ENCODE measurements at regions not wholly inside any gene's neighbourhood (a gene's known extent, or its start where the extent isn't known, plus 50 kb on each side); places are given as distances from the start of the nearest gene placed in this dataset.

GRCh38 chr16:54508351-54508750 lies 221.8 kb upstream of the IRX3 start:
- TF ChIP-seq, protein P1, sequence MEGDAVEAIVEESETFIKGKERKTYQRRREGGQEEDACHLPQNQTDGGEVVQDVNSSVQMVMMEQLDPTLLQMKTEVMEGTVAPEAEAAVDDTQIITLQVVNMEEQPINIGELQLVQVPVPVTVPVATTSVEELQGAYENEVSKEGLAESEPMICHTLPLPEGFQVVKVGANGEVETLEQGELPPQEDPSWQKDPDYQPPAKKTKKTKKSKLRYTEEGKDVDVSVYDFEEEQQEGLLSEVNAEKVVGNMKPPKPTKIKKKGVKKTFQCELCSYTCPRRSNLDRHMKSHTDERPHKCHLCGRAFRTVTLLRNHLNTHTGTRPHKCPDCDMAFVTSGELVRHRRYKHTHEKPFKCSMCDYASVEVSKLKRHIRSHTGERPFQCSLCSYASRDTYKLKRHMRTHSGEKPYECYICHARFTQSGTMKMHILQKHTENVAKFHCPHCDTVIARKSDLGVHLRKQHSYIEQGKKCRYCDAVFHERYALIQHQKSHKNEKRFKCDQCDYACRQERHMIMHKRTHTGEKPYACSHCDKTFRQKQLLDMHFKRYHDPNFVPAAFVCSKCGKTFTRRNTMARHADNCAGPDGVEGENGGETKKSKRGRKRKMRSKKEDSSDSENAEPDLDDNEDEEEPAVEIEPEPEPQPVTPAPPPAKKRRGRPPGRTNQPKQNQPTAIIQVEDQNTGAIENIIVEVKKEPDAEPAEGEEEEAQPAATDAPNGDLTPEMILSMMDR (IDR thresholded peaks at IDR 0.05): no peak
- no peak for TF ChIP-seq ZFX (IDR thresholded peaks at IDR 0.05; ENCODE audit: borderline replicate concordance)
